ENCODE measurements at regions not wholly inside any gene's neighbourhood (a gene's known extent, or its start where the extent isn't known, plus 50 kb on each side); places are given as distances from the start of the nearest gene placed in this dataset.

DNA sequence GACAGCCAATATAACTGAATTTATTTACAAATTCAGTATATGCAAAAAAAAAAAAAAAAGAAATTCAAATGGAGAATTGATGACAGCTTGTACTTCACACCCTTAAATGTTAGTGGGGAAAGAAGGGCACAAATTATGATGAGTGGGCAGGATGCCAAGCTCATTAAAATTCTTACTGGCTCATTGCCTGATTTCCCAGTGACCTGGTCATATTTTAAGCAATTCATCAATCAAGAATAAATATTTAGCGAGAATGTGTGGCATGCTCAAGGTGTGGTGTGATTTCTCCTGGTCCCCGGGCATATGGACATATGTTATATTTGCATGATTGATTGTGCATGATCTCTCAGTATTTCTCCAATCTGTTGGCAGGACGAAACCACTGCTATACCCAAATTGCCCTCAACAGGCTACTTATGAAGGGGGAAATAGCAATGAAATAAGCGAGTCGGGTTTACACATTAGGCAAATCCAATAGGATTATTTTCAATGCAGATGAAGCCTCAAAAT, 883.0 kb downstream of the LRRTM4 start:
- TF ChIP-seq JUN (CRISPR knock-in tag; IDR thresholded peaks at IDR 0.05) (no peak), SP1 (CRISPR knock-in tag; conservative IDR thresholded peaks at IDR 0.05) (no peak), SMAD3 (CRISPR knock-in tag; IDR thresholded peaks at IDR 0.05; ENCODE audit: borderline replicate concordance) (no peak), TCF7 (CRISPR knock-in tag; IDR thresholded peaks at IDR 0.05; ENCODE audit: low read depth) (no peak), PRRX2 (CRISPR knock-in tag; IDR thresholded peaks at IDR 0.05) (no peak), CREB1 (CRISPR knock-in tag; IDR thresholded peaks at IDR 0.05) (no peak), ZNF671 (CRISPR knock-in tag; IDR thresholded peaks at IDR 0.05) (no peak)
- TF ChIP-seq, protein P1, sequence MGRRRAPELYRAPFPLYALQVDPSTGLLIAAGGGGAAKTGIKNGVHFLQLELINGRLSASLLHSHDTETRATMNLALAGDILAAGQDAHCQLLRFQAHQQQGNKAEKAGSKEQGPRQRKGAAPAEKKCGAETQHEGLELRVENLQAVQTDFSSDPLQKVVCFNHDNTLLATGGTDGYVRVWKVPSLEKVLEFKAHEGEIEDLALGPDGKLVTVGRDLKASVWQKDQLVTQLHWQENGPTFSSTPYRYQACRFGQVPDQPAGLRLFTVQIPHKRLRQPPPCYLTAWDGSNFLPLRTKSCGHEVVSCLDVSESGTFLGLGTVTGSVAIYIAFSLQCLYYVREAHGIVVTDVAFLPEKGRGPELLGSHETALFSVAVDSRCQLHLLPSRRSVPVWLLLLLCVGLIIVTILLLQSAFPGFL (CRISPR knock-in tag; IDR thresholded peaks at IDR 0.05; ENCODE audit: borderline replicate concordance), result no peak
- TF ChIP-seq, protein P2, sequence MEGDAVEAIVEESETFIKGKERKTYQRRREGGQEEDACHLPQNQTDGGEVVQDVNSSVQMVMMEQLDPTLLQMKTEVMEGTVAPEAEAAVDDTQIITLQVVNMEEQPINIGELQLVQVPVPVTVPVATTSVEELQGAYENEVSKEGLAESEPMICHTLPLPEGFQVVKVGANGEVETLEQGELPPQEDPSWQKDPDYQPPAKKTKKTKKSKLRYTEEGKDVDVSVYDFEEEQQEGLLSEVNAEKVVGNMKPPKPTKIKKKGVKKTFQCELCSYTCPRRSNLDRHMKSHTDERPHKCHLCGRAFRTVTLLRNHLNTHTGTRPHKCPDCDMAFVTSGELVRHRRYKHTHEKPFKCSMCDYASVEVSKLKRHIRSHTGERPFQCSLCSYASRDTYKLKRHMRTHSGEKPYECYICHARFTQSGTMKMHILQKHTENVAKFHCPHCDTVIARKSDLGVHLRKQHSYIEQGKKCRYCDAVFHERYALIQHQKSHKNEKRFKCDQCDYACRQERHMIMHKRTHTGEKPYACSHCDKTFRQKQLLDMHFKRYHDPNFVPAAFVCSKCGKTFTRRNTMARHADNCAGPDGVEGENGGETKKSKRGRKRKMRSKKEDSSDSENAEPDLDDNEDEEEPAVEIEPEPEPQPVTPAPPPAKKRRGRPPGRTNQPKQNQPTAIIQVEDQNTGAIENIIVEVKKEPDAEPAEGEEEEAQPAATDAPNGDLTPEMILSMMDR (IDR thresholded peaks at IDR 0.05), result no peak
- TF ChIP-seq, protein P3, sequence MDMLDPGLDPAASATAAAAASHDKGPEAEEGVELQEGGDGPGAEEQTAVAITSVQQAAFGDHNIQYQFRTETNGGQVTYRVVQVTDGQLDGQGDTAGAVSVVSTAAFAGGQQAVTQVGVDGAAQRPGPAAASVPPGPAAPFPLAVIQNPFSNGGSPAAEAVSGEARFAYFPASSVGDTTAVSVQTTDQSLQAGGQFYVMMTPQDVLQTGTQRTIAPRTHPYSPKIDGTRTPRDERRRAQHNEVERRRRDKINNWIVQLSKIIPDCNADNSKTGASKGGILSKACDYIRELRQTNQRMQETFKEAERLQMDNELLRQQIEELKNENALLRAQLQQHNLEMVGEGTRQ (CRISPR knock-in tag; IDR thresholded peaks at IDR 0.05), result no peak
- TF ChIP-seq, protein P4, sequence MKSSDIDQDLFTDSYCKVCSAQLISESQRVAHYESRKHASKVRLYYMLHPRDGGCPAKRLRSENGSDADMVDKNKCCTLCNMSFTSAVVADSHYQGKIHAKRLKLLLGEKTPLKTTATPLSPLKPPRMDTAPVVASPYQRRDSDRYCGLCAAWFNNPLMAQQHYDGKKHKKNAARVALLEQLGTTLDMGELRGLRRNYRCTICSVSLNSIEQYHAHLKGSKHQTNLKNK (CRISPR knock-in tag; IDR thresholded peaks at IDR 0.05), result no peak
- TF ChIP-seq, protein P5, sequence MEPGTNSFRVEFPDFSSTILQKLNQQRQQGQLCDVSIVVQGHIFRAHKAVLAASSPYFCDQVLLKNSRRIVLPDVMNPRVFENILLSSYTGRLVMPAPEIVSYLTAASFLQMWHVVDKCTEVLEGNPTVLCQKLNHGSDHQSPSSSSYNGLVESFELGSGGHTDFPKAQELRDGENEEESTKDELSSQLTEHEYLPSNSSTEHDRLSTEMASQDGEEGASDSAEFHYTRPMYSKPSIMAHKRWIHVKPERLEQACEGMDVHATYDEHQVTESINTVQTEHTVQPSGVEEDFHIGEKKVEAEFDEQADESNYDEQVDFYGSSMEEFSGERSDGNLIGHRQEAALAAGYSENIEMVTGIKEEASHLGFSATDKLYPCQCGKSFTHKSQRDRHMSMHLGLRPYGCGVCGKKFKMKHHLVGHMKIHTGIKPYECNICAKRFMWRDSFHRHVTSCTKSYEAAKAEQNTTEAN (CRISPR knock-in tag; IDR thresholded peaks at IDR 0.05), result no peak
- TF ChIP-seq, protein P6, sequence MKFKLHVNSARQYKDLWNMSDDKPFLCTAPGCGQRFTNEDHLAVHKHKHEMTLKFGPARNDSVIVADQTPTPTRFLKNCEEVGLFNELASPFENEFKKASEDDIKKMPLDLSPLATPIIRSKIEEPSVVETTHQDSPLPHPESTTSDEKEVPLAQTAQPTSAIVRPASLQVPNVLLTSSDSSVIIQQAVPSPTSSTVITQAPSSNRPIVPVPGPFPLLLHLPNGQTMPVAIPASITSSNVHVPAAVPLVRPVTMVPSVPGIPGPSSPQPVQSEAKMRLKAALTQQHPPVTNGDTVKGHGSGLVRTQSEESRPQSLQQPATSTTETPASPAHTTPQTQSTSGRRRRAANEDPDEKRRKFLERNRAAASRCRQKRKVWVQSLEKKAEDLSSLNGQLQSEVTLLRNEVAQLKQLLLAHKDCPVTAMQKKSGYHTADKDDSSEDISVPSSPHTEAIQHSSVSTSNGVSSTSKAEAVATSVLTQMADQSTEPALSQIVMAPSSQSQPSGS (CRISPR knock-in tag; IDR thresholded peaks at IDR 0.05; ENCODE audit: borderline replicate concordance, low read depth), result no peak
- TF ChIP-seq, protein P7, sequence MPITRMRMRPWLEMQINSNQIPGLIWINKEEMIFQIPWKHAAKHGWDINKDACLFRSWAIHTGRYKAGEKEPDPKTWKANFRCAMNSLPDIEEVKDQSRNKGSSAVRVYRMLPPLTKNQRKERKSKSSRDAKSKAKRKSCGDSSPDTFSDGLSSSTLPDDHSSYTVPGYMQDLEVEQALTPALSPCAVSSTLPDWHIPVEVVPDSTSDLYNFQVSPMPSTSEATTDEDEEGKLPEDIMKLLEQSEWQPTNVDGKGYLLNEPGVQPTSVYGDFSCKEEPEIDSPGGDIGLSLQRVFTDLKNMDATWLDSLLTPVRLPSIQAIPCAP (CRISPR knock-in tag; IDR thresholded peaks at IDR 0.05), result no peak
